ENCODE measurements at regions not wholly inside any gene's neighbourhood (a gene's known extent, or its start where the extent isn't known, plus 50 kb on each side); places are given as distances from the start of the nearest gene placed in this dataset.

GRCh38 chr2:23164173-23164572 is 220.8 kb upstream of the KLHL29 start:
- H3K27me3 ChIP-seq (ENCODE audit: control insufficient read depth in 1 of 2, insufficient read depth in 2 of 2, low read length in 2 of 2): no peaks in the 10 kb centered on the region
- POLR2A ChIA-PET: no interaction called here
- CTCF ChIA-PET (ENCODE audit: low intra/inter-chr PET ratio, low total read pairs): no interaction called here
- H4K20me1 ChIP-seq (ENCODE audit: insufficient read depth, low read length): no peaks in the 10 kb centered on the region
- no TSS peak for BruUV-seq (replicated peaks)
- no peak overlapping the region for H3K4me3 ChIP-seq (replicated peaks in 1 of 3; ENCODE audit: insufficient read depth in 1 of 3, low read depth in 2 of 3, low read length in 3 of 3)
- TF ChIP-seq ZNF232 (CRISPR knock-in tag; IDR thresholded peaks at IDR 0.05; ENCODE audit: borderline replicate concordance) (no peak), HDAC6 (IDR thresholded peaks at IDR 0.05; ENCODE audit: low read depth, low read length) (no peak), MLX (CRISPR knock-in tag; IDR thresholded peaks at IDR 0.05) (no peak), CHCHD3 (CRISPR knock-in tag; IDR thresholded peaks at IDR 0.05) (no peak), NFE2L2 (IDR thresholded peaks at IDR 0.05; ENCODE audit: low read length) (no peak), PLRG1 (conservative IDR thresholded peaks at IDR 0.05) (no peak), KLF11 (CRISPR knock-in tag; IDR thresholded peaks at IDR 0.05) (no peak), ZNF800 (CRISPR knock-in tag; IDR thresholded peaks at IDR 0.05) (no peak), CERS6 (CRISPR knock-in tag; IDR thresholded peaks at IDR 0.05) (no peak), THAP9 (CRISPR knock-in tag; IDR thresholded peaks at IDR 0.05; ENCODE audit: borderline replicate concordance) (no peak)
- no peak overlapping the region for H3K9ac ChIP-seq (ENCODE audit: insufficient read depth, low read depth, low read length)
- ATAC-seq: no peak
- intact Hi-C loops (cut with micrococcal nuclease; ENCODE audit: unreplicated experiment): no loop called here
- H3K79me2 ChIP-seq (ENCODE audit: insufficient read depth, low read length): no peaks in the 10 kb centered on the region
- no peaks in the 10 kb centered on the region for H3K4me1 ChIP-seq (ENCODE audit: insufficient read depth, low read length)
- in situ Hi-C loops (cut with HindIII; ENCODE audit: extremely low pct_ligation_motif_present, low pct_unique_long_range_greater_than_20kb): no loop called here
- H3K27ac ChIP-seq (ENCODE audit: extremely low read length, insufficient read depth, low read length): no peak overlapping the region
- no peak overlapping the region for H3K4me2 ChIP-seq (ENCODE audit: low read depth, low read length)
- FAIRE-seq: no peak
- H3K36me3 ChIP-seq (replicated peaks in 1 of 2; ENCODE audit: control insufficient read depth in 1 of 2, insufficient read depth in 2 of 2, low read length in 2 of 2): no peaks in the 10 kb centered on the region
- no peaks in the 10 kb centered on the region for H3K9me3 ChIP-seq (ENCODE audit: low read length)
- no peak for DNase-seq (ENCODE audit: low spot score)
- WGBS (ENCODE audit: low lambda C conversion rate): 10% methylated on average over 2 of the region's 2 CpGs
- H2AFZ ChIP-seq (ENCODE audit: low read length): no peak overlapping the region

All from HepG2 (cell line).